ENCODE measurements at regions not wholly inside any gene's neighbourhood (a gene's known extent, or its start where the extent isn't known, plus 50 kb on each side); places are given as distances from the start of the nearest gene placed in this dataset.

GRCh38 chr7:1365846-1366245 is 93.4 kb downstream of the MICALL2 start:
- H3K9me3 Mint-ChIP-seq, result no peaks in the 10 kb centered on the region
- no peak overlapping the region for H3K27ac Mint-ChIP-seq
- H3K36me3 Mint-ChIP-seq, result no peaks in the 10 kb centered on the region
- DNase-seq (ENCODE audit: low spot score), result no peak
- no peak for TF ChIP-seq NFE2L1 (CRISPR knock-in tag; IDR thresholded peaks at IDR 0.05)
- peak; percentile 23; the same call in 1 of the 2 replicates for TF ChIP-seq USF1 (CRISPR knock-in tag; IDR thresholded peaks at IDR 0.05)
- peak; percentile 45; the same call in 1 of the 2 replicates for TF ChIP-seq USF2 (CRISPR knock-in tag; IDR thresholded peaks at IDR 0.05)
- no peak for TF ChIP-seq NFYB (CRISPR knock-in tag; conservative IDR thresholded peaks at IDR 0.05; ENCODE audit: low read depth)
- peaks cover 7% of the 10 kb centered on the region for H3K4me1 Mint-ChIP-seq
- ChIA-PET POLR2A (no interaction called here), CTCF (no interaction called here)
- ATAC-seq, result no peak
- peaks cover 32% of the 10 kb centered on the region for H3K27me3 Mint-ChIP-seq (ENCODE audit: low read depth)
- H3K4me3 Mint-ChIP-seq, result no peak overlapping the region

- no peak overlapping the region for H3K27ac Mint-ChIP-seq
Measured at GRCh38 chr7:1366801-1367405, 92.4 kb downstream of the MICALL2 start.

GRCh38 chr7:1367501-1368183 is 91.6 kb downstream of the MICALL2 start:
- no peak for ATAC-seq
- CTCF ChIA-PET, result interaction anchor here (0.6 to 1.6 kb wide), 3 partner anchors 15 to 174 kb away, joined by 3 to 5 read pairs (median 4); no protein-coding TSS in a partner anchor

More at GRCh38 chr7:1366801-1367405, 92.4 kb downstream of the MICALL2 start:
- POLR2A ChIA-PET, result no interaction called here
- TF ChIP-seq ZNF232 (CRISPR knock-in tag; IDR thresholded peaks at IDR 0.05) (no peak), ZNF416 (CRISPR knock-in tag; IDR thresholded peaks at IDR 0.05) (no peak), AR (CRISPR knock-in tag; IDR thresholded peaks at IDR 0.05) (no peak), CREB1 (CRISPR knock-in tag; IDR thresholded peaks at IDR 0.05) (no peak), E2F5 (CRISPR knock-in tag; IDR thresholded peaks at IDR 0.05) (no peak), ZNF423 (CRISPR knock-in tag; IDR thresholded peaks at IDR 0.05) (no peak), ZNF219 (CRISPR knock-in tag; IDR thresholded peaks at IDR 0.05; ENCODE audit: borderline replicate concordance) (no peak), ZMAT4 (CRISPR knock-in tag; IDR thresholded peaks at IDR 0.05) (no peak), ZNF317 (CRISPR knock-in tag; IDR thresholded peaks at IDR 0.05; ENCODE audit: borderline replicate concordance, low read depth) (no peak)
- Mint-ChIP-seq H3K27me3 (ENCODE audit: low read depth) (peaks cover 34% of the 10 kb centered on the region), H3K36me3 (no peaks in the 10 kb centered on the region), H3K4me3 (no peak overlapping the region), H3K4me1 (peaks cover 7% of the 10 kb centered on the region), H3K9me3 (no peaks in the 10 kb centered on the region)
- ATAC-seq (no peak), DNase-seq (ENCODE audit: low spot score) (no peak)
- CTCF ChIA-PET, result interaction anchor here (0.6 to 1.4 kb wide), 2 partner anchors 140 to 173 kb away, joined by 3 to 4 read pairs; no protein-coding TSS in a partner anchor

More at GRCh38 chr7:1367501-1368183, 91.6 kb downstream of the MICALL2 start:
- H3K27ac Mint-ChIP-seq, result no peak overlapping the region
- peak overlapping the region; percentile 29; the same call in 1 of the 2 replicates for H3K4me3 Mint-ChIP-seq
- H3K4me1 Mint-ChIP-seq, result peaks cover 7% of the 10 kb centered on the region
- peaks cover 38% of the 10 kb centered on the region for H3K27me3 Mint-ChIP-seq (ENCODE audit: low read depth)
- no peaks in the 10 kb centered on the region for H3K9me3 Mint-ChIP-seq
- TF ChIP-seq NR2C2 (CRISPR knock-in tag; IDR thresholded peaks at IDR 0.05), result no peak
- TF ChIP-seq ZNF263 (CRISPR knock-in tag; IDR thresholded peaks at IDR 0.05; ENCODE audit: low read depth), result no peak
- POLR2A ChIA-PET, result no interaction called here
- DNase-seq (ENCODE audit: low spot score), result no peak
- no peaks in the 10 kb centered on the region for H3K36me3 Mint-ChIP-seq

All from WTC11 (cell line).